OCI-LY1 (cell line): ENCODE measurements at regions not wholly inside any gene's neighbourhood (a gene's known extent, or its start where the extent isn't known, plus 50 kb on each side); places are given as distances from the start of the nearest gene placed in this dataset.

Experiments used
- CTCF ChIP-seq: fragments of 200-600 bp; sonication (generic), shearing (Covaris generic); IDR thresholded peaks from 2 replicates; pipeline ENCODE4 v1.5.1; 2017; ENCODE audit warnings: mild to moderate bottlenecking, antibody characterized with exemption, low read length, moderate library complexity, mixed read lengths
- EZH2 ChIP-seq: fragments of 200-600 bp; sonication (generic), shearing (Covaris generic); IDR thresholded peaks from 2 replicates; pipeline ENCODE4 v1.8.0; 2017; ENCODE audit warnings: borderline replicate concordance, mixed run types, mild to moderate bottlenecking, antibody characterized with exemption, low read length, moderate library complexity, mixed read lengths

GRCh38 chr12:130254461-130255276 is 83.0 kb upstream of the PIWIL1 start:
- TF ChIP-seq EZH2 (no peak), CTCF (no peak)
